ENCODE measurements at regions not wholly inside any gene's neighbourhood (a gene's known extent, or its start where the extent isn't known, plus 50 kb on each side); places are given as distances from the start of the nearest gene placed in this dataset.

GRCh38 chr2:143828763-143829537 lies 691.0 kb downstream of the ZEB2 start:
- in situ Hi-C loops (cut with HindIII; ENCODE audit: low sequenced_read_pairs), result no loop called here
- DNase-seq (ENCODE audit: low spot score), result no peak

- no peak for DNase-seq (ENCODE audit: low spot score)
- in situ Hi-C loops (cut with HindIII; ENCODE audit: low sequenced_read_pairs), result no loop called here
Observed at GRCh38 chr2:143824791-143825190, 695.1 kb downstream of the ZEB2 start.

DNA sequence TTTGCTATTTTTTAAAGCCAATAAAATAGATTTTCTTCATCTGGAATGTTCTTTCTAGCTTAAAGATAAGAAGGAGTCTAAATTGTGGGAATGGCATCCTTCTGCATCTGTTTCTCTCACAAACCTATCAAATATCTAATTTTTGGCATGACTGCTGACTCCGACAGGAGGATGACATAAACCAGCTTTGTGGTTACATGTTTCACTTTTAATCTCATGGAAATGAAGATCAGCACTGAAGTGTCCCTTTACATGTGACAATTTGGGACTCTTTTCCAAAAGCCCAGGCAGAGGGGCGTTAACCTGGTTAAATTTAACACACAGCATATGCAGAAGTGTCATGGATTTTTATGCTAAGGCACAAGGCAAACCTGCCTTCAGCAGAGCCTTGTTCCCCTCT lies 694.7 kb downstream of the ARHGAP15 start:
- in situ Hi-C loops (cut with HindIII; ENCODE audit: low sequenced_read_pairs), result no loop called here
- DNase-seq (ENCODE audit: low spot score), result no peak

DNA sequence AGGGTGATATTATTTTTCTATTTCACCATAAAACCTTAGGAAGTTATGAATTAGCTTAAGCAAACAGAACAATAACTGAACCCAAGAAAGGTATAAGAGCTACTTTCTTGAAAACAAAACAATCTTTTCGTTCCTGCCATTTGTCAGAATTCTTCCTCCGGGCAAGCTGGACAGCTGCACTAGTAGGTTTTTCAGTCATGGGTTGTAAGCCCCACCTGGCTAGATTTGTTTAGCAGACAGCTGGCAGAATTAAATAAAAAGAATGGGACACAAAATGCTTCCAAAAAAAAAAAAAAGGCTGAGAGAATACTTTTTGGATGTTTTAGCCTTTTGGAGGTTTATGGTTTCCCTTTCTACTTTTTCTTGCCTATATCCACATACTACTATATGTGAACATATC lies 694.1 kb downstream of the ARHGAP15 start:
- no peak for DNase-seq (ENCODE audit: low spot score)
- in situ Hi-C loops (cut with HindIII; ENCODE audit: low sequenced_read_pairs), result no loop called here

DNA sequence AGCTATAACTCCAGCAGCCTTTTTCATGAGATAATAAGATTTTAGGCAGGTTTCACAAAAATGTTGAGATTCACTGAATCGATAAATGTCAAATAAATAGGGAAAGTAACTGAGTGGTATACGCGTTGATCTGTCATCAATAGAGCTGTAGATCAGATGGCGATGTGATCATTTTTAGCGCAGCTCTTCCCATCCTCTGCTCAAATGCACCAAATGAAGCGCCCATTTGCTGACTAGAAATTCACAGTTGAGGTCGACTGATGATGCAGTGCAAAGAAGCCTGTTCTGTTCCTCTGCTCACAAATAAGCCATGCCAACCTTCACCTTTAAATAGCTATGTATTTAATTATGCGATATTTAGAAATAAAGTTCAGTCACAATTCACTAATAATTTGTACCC lies 693.5 kb downstream of the ARHGAP15 start:
- in situ Hi-C loops (cut with HindIII; ENCODE audit: low sequenced_read_pairs), result no loop called here
- DNase-seq (ENCODE audit: low spot score), result no peak

- no peak for DNase-seq (ENCODE audit: low spot score)
- in situ Hi-C loops (cut with HindIII; ENCODE audit: low sequenced_read_pairs), result no loop called here
Observed at GRCh38 chr2:143819764-143820163, 690.5 kb downstream of the ARHGAP15 start.

- in situ Hi-C loops (cut with HindIII; ENCODE audit: low sequenced_read_pairs), result no loop called here
- no peak for DNase-seq (ENCODE audit: low spot score)
Observed at GRCh38 chr2:143819190-143819735, 690.0 kb downstream of the ARHGAP15 start.

All from G401 (cell line).